ENCODE measurements at regions not wholly inside any gene's neighbourhood (a gene's known extent, or its start where the extent isn't known, plus 50 kb on each side); places are given as distances from the start of the nearest gene placed in this dataset.

- H3K9ac ChIP-seq (ENCODE audit: low read depth, low read length), result no peak overlapping the region
- no peak overlapping the region for H3K27ac ChIP-seq (ENCODE audit: low read length)
- H3K4me3 ChIP-seq (ENCODE audit: low read length), result no peak overlapping the region
- no peaks in the 10 kb centered on the region for H3K4me1 ChIP-seq (ENCODE audit: insufficient read depth, low read length)
- peaks cover 9% of the 10 kb centered on the region for H3K9me3 ChIP-seq (ENCODE audit: insufficient read depth, low read depth, low read length)
- no peaks in the 10 kb centered on the region for H3K36me3 ChIP-seq (ENCODE audit: insufficient read depth, low read depth, low read length)
- no peaks in the 10 kb centered on the region for H3K27me3 ChIP-seq (ENCODE audit: insufficient read depth, low read length)
Observed at GRCh38 chr12:65557438-65558181, 266.7 kb upstream of the HMGA2 start.

- no peak overlapping the region for H3K9ac ChIP-seq (ENCODE audit: low read depth, low read length)
- H3K27ac ChIP-seq (ENCODE audit: low read length), result no peak overlapping the region
- no peaks in the 10 kb centered on the region for H3K27me3 ChIP-seq (ENCODE audit: insufficient read depth, low read length)
- peaks cover 8% of the 10 kb centered on the region for H3K9me3 ChIP-seq (ENCODE audit: insufficient read depth, low read depth, low read length)
- H3K36me3 ChIP-seq (ENCODE audit: insufficient read depth, low read depth, low read length), result no peaks in the 10 kb centered on the region
- H3K4me1 ChIP-seq (ENCODE audit: insufficient read depth, low read length), result 0 out of 2 replicates have a peak, but pooled peaks cover 1% of the 10 kb centered on the region
- no peak overlapping the region for H3K4me3 ChIP-seq (ENCODE audit: low read length)
Observed at GRCh38 chr12:65560286-65560685, 264.0 kb upstream of the HMGA2 start.

- Histone ChIP-seq H3K9ac (ENCODE audit: low read depth, low read length) (no peak overlapping the region), H3K27ac (ENCODE audit: low read length) (no peak overlapping the region)
Observed at GRCh38 chr12:65561798-65562382, 262.4 kb upstream of the HMGA2 start.

GRCh38 chr12:65565601-65566560 is 258.4 kb upstream of the HMGA2 start:
- H3K27me3 ChIP-seq (ENCODE audit: insufficient read depth, low read length), result no peaks in the 10 kb centered on the region
- no peak overlapping the region for H3K27ac ChIP-seq (ENCODE audit: low read length)
- H3K4me1 ChIP-seq (ENCODE audit: insufficient read depth, low read length), result 0 out of 2 replicates have a peak, but pooled peaks cover 8% of the 10 kb centered on the region
- H3K4me3 ChIP-seq (ENCODE audit: low read length), result no peak overlapping the region
- no peaks in the 10 kb centered on the region for H3K9me3 ChIP-seq (ENCODE audit: insufficient read depth, low read depth, low read length)
- H3K9ac ChIP-seq (ENCODE audit: low read depth, low read length), result no peak overlapping the region
- H3K36me3 ChIP-seq (ENCODE audit: insufficient read depth, low read depth, low read length), result no peaks in the 10 kb centered on the region

More at GRCh38 chr12:65561798-65562382, 262.4 kb upstream of the HMGA2 start:
- Histone ChIP-seq H3K27me3 (ENCODE audit: insufficient read depth, low read length) (no peaks in the 10 kb centered on the region), H3K4me1 (ENCODE audit: insufficient read depth, low read length) (0 out of 2 replicates have a peak, but pooled peaks cover 8% of the 10 kb centered on the region), H3K36me3 (ENCODE audit: insufficient read depth, low read depth, low read length) (no peaks in the 10 kb centered on the region), H3K4me3 (ENCODE audit: low read length) (no peak overlapping the region), H3K9me3 (ENCODE audit: insufficient read depth, low read depth, low read length) (no peaks in the 10 kb centered on the region)

- Histone ChIP-seq H3K4me1 (ENCODE audit: insufficient read depth, low read length) (0 out of 2 replicates have a peak, but pooled peaks cover 8% of the 10 kb centered on the region), H3K4me3 (ENCODE audit: low read length) (no peak overlapping the region), H3K27ac (ENCODE audit: low read length) (no peak overlapping the region), H3K27me3 (ENCODE audit: insufficient read depth, low read length) (no peaks in the 10 kb centered on the region), H3K9me3 (ENCODE audit: insufficient read depth, low read depth, low read length) (no peaks in the 10 kb centered on the region), H3K36me3 (ENCODE audit: insufficient read depth, low read depth, low read length) (no peaks in the 10 kb centered on the region), H3K9ac (ENCODE audit: low read depth, low read length) (no peak overlapping the region)
Observed at GRCh38 chr12:65566751-65567150, 257.5 kb upstream of the HMGA2 start.

GRCh38 chr12:65567820-65568219 is 256.5 kb upstream of the HMGA2 start:
- no peaks in the 10 kb centered on the region for H3K9me3 ChIP-seq (ENCODE audit: insufficient read depth, low read depth, low read length)
- no peaks in the 10 kb centered on the region for H3K36me3 ChIP-seq (ENCODE audit: insufficient read depth, low read depth, low read length)
- 0 out of 2 replicates have a peak, but pooled peaks cover 8% of the 10 kb centered on the region for H3K4me1 ChIP-seq (ENCODE audit: insufficient read depth, low read length)
- no peak overlapping the region for H3K4me3 ChIP-seq (ENCODE audit: low read length)
- H3K27ac ChIP-seq (ENCODE audit: low read length), result no peak overlapping the region
- H3K9ac ChIP-seq (ENCODE audit: low read depth, low read length), result no peak overlapping the region
- H3K27me3 ChIP-seq (ENCODE audit: insufficient read depth, low read length), result no peaks in the 10 kb centered on the region

- Histone ChIP-seq H3K4me1 (ENCODE audit: insufficient read depth, low read length) (0 out of 2 replicates have a peak, but pooled peaks cover 8% of the 10 kb centered on the region), H3K36me3 (ENCODE audit: insufficient read depth, low read depth, low read length) (no peaks in the 10 kb centered on the region), H3K9ac (ENCODE audit: low read depth, low read length) (no peak overlapping the region), H3K27ac (ENCODE audit: low read length) (no peak overlapping the region), H3K9me3 (ENCODE audit: insufficient read depth, low read depth, low read length) (no peaks in the 10 kb centered on the region), H3K4me3 (ENCODE audit: low read length) (no peak overlapping the region), H3K27me3 (ENCODE audit: insufficient read depth, low read length) (no peaks in the 10 kb centered on the region)
Observed at GRCh38 chr12:65568517-65568916, 255.8 kb upstream of the HMGA2 start.

GRCh38 chr12:65570451-65571130 is 253.7 kb upstream of the HMGA2 start:
- Histone ChIP-seq H3K9me3 (ENCODE audit: insufficient read depth, low read depth, low read length) (no peaks in the 10 kb centered on the region; the same call in 1 of the 2 replicates), H3K27ac (ENCODE audit: low read length) (no peak overlapping the region), H3K4me1 (ENCODE audit: insufficient read depth, low read length) (0 out of 2 replicates have a peak, but pooled peaks cover 4% of the 10 kb centered on the region), H3K27me3 (ENCODE audit: insufficient read depth, low read length) (no peaks in the 10 kb centered on the region), H3K9ac (ENCODE audit: low read depth, low read length) (no peak overlapping the region), H3K4me3 (ENCODE audit: low read length) (no peak overlapping the region), H3K36me3 (ENCODE audit: insufficient read depth, low read depth, low read length) (no peaks in the 10 kb centered on the region)

- Histone ChIP-seq H3K36me3 (ENCODE audit: insufficient read depth, low read depth, low read length) (no peaks in the 10 kb centered on the region), H3K27ac (ENCODE audit: low read length) (no peak overlapping the region), H3K27me3 (ENCODE audit: insufficient read depth, low read length) (no peaks in the 10 kb centered on the region), H3K9me3 (ENCODE audit: insufficient read depth, low read depth, low read length) (no peaks in the 10 kb centered on the region; the same call in 1 of the 2 replicates), H3K4me1 (ENCODE audit: insufficient read depth, low read length) (no peaks in the 10 kb centered on the region), H3K9ac (ENCODE audit: low read depth, low read length) (no peak overlapping the region), H3K4me3 (ENCODE audit: low read length) (no peak overlapping the region)
Observed at GRCh38 chr12:65574867-65575266, 249.4 kb upstream of the HMGA2 start.

GRCh38 chr12:65584016-65584415 is 240.3 kb upstream of the HMGA2 start:
- H3K27ac ChIP-seq (ENCODE audit: low read length), result no peak overlapping the region
- H3K9ac ChIP-seq (ENCODE audit: low read depth, low read length), result no peak overlapping the region
- no peak overlapping the region for H3K4me3 ChIP-seq (ENCODE audit: low read length)
- H3K9me3 ChIP-seq (ENCODE audit: insufficient read depth, low read depth, low read length), result no peaks in the 10 kb centered on the region
- no peaks in the 10 kb centered on the region for H3K36me3 ChIP-seq (ENCODE audit: insufficient read depth, low read depth, low read length)
- no peaks in the 10 kb centered on the region for H3K27me3 ChIP-seq (ENCODE audit: insufficient read depth, low read length)
- no peaks in the 10 kb centered on the region for H3K4me1 ChIP-seq (ENCODE audit: insufficient read depth, low read length)

Data from iPS-20b (cell line).